ENCODE measurements at regions not wholly inside any gene's neighbourhood (a gene's known extent, or its start where the extent isn't known, plus 50 kb on each side); places are given as distances from the start of the nearest gene placed in this dataset.

DNA sequence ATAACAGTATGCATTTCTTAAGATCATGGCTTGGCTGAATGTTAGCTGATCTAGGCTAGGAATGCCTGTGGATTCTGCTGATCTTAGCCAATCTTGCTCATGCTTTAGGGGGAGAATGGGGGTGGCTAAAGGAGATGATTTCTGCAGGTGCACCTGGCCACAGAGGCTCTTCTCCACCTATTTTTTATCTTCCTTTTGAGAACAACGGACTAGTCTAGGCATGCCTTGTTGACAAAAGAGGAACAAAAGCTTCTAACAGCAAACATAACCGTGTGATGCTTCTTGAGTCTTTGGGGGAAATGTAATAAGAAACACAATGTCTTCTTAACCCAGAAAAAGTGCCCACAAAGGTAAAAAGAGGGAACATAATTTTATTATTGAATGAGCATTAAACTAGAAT, 743.5 kb downstream of the ARAP2 start:
- Histone ChIP-seq H3K36me3 (no peaks in the 10 kb centered on the region), H3K9me3 (no peaks in the 10 kb centered on the region), H3K4me1 (no peaks in the 10 kb centered on the region), H3K4me3 (no peak overlapping the region), H3K27ac (no peak overlapping the region), H3K27me3 (no peaks in the 10 kb centered on the region)
- TF ChIP-seq POLR2AphosphoS5 (IDR thresholded peaks at IDR 0.05): no peak
- TF ChIP-seq, protein P1, sequence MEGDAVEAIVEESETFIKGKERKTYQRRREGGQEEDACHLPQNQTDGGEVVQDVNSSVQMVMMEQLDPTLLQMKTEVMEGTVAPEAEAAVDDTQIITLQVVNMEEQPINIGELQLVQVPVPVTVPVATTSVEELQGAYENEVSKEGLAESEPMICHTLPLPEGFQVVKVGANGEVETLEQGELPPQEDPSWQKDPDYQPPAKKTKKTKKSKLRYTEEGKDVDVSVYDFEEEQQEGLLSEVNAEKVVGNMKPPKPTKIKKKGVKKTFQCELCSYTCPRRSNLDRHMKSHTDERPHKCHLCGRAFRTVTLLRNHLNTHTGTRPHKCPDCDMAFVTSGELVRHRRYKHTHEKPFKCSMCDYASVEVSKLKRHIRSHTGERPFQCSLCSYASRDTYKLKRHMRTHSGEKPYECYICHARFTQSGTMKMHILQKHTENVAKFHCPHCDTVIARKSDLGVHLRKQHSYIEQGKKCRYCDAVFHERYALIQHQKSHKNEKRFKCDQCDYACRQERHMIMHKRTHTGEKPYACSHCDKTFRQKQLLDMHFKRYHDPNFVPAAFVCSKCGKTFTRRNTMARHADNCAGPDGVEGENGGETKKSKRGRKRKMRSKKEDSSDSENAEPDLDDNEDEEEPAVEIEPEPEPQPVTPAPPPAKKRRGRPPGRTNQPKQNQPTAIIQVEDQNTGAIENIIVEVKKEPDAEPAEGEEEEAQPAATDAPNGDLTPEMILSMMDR (IDR thresholded peaks at IDR 0.05): no peak
- no peak for TF ChIP-seq POLR2A (IDR thresholded peaks at IDR 0.05)
- intact Hi-C loops (cut with DNase I; ENCODE audit: low total_unique reads): loop anchor here (10.0 kb wide), 1 partner anchor 1916 kb away; no protein-coding TSS in a partner anchor
- no peak for DNase-seq (ENCODE audit: low spot score in 2 of 2)

DNA sequence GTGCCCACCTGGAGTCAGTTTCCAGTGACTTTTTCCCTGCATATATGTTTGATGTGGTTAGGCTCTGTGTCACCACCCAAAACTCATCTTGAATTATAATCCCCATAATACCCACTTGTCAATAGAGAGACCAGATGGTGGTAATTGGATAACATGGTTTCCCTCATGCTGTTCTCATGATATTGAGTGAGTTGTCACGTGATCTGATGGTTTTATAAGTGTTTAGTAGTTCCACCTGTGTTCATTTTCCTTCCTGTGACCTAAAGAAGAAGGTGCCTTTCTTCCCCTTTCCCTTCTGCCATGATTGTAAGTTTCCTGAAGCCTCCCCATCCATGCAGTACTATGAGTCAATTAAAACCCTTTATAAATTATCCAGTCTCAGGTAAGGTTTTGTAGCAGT, 740.9 kb downstream of the ARAP2 start:
- TF ChIP-seq POLR2A (IDR thresholded peaks at IDR 0.05) (no peak), POLR2AphosphoS5 (IDR thresholded peaks at IDR 0.05) (no peak)
- TF ChIP-seq, protein P1 (IDR thresholded peaks at IDR 0.05): no peak
- no peaks in the 10 kb centered on the region for H3K27me3 ChIP-seq
- no peaks in the 10 kb centered on the region for H3K36me3 ChIP-seq
- DNase-seq (ENCODE audit: low spot score in 2 of 2): no peak
- no peaks in the 10 kb centered on the region for H3K9me3 ChIP-seq
- no peak overlapping the region for H3K27ac ChIP-seq
- H3K4me3 ChIP-seq: no peak overlapping the region
- intact Hi-C loops (cut with DNase I; ENCODE audit: low total_unique reads): loop anchor here (10.0 kb wide), 1 partner anchor 1919 kb away; no protein-coding TSS in a partner anchor
- H3K4me1 ChIP-seq: no peaks in the 10 kb centered on the region

- H3K27ac ChIP-seq: no peak overlapping the region
- no peaks in the 10 kb centered on the region for H3K9me3 ChIP-seq
- no peak overlapping the region for H3K4me3 ChIP-seq
- DNase-seq (ENCODE audit: low spot score in 2 of 2): no peak
- no peak for TF ChIP-seq POLR2AphosphoS5 (IDR thresholded peaks at IDR 0.05)
- TF ChIP-seq POLR2A (IDR thresholded peaks at IDR 0.05): no peak
- TF ChIP-seq, protein P1 (IDR thresholded peaks at IDR 0.05): no peak
- intact Hi-C loops (cut with DNase I; ENCODE audit: low total_unique reads): loop anchor here (10.0 kb wide), 1 partner anchor 1921 kb away; no protein-coding TSS in a partner anchor
- H3K4me1 ChIP-seq: no peaks in the 10 kb centered on the region
- no peaks in the 10 kb centered on the region for H3K27me3 ChIP-seq
- H3K36me3 ChIP-seq: no peaks in the 10 kb centered on the region
Observed at GRCh38 chr4:35506161-35506560, 738.2 kb downstream of the ARAP2 start.

GRCh38 chr4:35511851-35512250, 732.5 kb downstream of the ARAP2 start:
- H3K9me3 ChIP-seq: no peaks in the 10 kb centered on the region
- no peaks in the 10 kb centered on the region for H3K4me1 ChIP-seq
- no peak overlapping the region for H3K27ac ChIP-seq
- H3K27me3 ChIP-seq: no peaks in the 10 kb centered on the region
- H3K36me3 ChIP-seq: no peaks in the 10 kb centered on the region
- H3K4me3 ChIP-seq: no peak overlapping the region
- intact Hi-C loops (cut with DNase I; ENCODE audit: low total_unique reads): no loop called here
- TF ChIP-seq, protein P1 (IDR thresholded peaks at IDR 0.05): no peak
- TF ChIP-seq POLR2A (IDR thresholded peaks at IDR 0.05): no peak
- no peak for TF ChIP-seq POLR2AphosphoS5 (IDR thresholded peaks at IDR 0.05)
- DNase-seq (ENCODE audit: low spot score in 2 of 2): no peak

- Histone ChIP-seq H3K4me3 (no peak overlapping the region), H3K36me3 (no peaks in the 10 kb centered on the region)
- intact Hi-C loops (cut with DNase I; ENCODE audit: low total_unique reads): no loop called here
Observed at GRCh38 chr4:35516102-35516501, 728.2 kb downstream of the ARAP2 start.

More at GRCh38 chr4:35516102-35516501, 728.2 kb downstream of the ARAP2 start:
- H3K4me1 ChIP-seq: no peaks in the 10 kb centered on the region
- no peaks in the 10 kb centered on the region for H3K9me3 ChIP-seq
- H3K27me3 ChIP-seq: no peaks in the 10 kb centered on the region
- no peak overlapping the region for H3K27ac ChIP-seq
- no peak for DNase-seq (ENCODE audit: low spot score in 2 of 2)
- no peak for TF ChIP-seq POLR2A (IDR thresholded peaks at IDR 0.05)
- no peak for TF ChIP-seq POLR2AphosphoS5 (IDR thresholded peaks at IDR 0.05)
- TF ChIP-seq, protein P1 (IDR thresholded peaks at IDR 0.05): no peak
